ENCODE measurements at regions not wholly inside any gene's neighbourhood (a gene's known extent, or its start where the extent isn't known, plus 50 kb on each side); places are given as distances from the start of the nearest gene placed in this dataset.
A peak's percentile ranks its signal among the peaks of the same experiment; 100 is the strongest.

DNA sequence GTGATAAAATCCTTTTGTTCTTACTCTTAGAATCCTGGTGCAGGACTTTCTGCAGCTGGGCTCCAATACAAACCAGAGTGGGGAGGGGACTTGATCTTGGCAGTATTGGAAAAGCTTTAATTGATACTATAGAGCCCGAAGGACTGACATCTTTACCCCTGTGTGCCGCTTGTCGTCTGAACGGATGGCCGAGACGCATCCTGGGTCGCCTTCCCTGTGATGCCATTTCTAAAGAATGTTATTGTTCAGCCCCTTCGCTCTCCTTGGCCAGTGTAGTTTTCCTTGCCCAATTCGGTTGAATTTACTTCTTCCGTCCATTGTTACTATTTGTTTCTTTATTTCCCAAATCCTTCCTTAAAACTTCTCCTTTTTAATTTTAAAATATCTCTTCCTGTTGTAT lies 80.9 kb downstream of the CLDN34 start:
- DNase-seq, result peak; percentile 37

GRCh38 chrX:10048707-10049106 lies 81.5 kb downstream of the CLDN34 start:
- DNase-seq, result no peak

GRCh38 chrX:10049236-10049635 lies 82.1 kb downstream of the CLDN34 start:
- no peak for DNase-seq

DNA sequence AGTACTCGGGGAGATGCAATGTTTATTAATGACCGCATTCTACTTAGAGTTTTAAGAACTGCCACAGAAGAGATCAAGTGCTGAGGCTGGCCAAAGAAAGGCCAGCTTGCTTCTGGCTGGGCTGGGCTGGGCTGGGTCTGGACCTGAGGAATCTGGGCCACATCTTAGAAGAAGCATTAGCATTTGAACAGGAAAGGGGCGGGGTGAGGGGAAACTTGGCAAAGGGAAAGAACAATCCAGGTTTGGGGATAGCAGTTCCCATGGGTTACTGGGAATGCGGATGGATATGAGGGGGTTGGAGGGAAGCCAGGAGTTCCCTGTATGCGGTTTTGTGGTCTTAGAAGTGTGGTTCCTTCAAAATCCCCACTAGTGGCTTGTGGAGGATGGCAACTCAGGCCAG lies 83.3 kb downstream of the CLDN34 start:
- no peak for DNase-seq

DNA sequence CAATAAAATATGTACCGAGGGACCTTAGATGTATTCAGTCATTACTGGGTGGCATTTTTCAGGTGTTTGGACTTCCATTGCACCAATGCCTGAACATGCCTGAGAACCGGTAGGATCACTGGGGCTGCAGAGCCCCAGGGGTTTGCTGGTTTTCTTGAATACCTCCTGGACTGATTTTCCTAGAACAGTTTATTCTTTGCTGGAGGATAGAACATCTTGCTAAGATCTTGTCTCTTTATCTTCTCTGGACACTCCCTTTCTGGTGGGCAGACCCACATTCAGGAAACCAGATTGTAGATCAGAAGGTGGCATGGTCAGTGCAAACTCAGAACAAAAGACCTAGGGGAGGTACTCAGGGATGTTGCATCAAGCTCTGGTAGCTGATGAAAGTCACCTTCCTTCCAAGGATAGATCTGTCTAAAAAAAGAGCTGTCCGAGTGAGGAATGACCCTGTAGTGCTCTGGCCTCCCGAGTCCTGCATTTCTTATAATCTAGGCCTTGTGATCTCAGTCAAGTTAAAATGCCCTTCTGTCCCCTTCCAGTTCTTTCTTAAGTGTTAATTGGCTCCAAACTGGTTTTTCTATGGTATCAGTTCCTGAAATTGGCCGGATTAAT lies 84.8 kb downstream of the CLDN34 start:
- no peak for DNase-seq

GRCh38 chrX:10052906-10053625 lies 85.9 kb downstream of the CLDN34 start:
- no peak for DNase-seq

DNA sequence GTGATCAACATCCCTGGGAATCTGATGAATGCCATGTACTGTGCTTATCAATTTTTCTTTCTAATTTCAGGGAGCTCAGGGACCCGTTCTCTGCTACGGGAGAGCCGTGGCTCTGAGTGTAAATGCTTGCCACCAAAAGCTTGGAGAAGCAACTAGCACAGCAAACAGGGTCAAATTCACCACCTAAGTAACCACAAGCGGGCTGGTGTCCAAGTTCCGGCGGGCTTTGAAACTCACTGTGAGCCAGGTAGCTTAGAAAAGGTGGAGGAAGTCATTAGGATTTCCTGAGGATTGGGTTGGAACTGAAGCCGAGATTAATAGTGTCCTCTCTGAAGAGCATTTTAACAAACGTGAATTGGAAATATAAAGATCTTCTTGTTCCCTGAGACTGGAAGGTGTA lies 87.2 kb downstream of the CLDN34 start:
- DNase-seq, result no peak

DNA sequence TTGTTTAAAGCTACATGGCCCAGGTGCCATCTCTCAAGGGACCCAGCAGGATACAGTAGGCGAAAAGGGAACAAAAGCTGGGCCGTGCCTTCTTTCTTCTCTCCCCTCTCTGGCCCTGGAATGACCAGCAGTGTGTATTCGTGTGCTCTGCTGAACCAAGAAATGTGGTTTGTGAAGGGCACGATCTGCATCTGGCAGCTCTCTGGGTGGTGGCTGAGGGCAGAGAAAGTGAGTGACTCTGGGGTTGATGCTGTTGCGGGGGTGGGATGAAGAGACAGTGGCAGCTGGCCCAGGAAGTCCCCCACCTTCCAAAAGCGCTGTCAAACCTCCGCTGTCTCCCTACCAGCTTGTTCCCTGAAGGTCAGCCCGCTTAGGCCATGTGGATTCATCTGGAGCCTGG lies 88.3 kb downstream of the CLDN34 start:
- no peak for DNase-seq

GRCh38 chrX:10062352-10062751 lies 94.4 kb upstream of the CLCN4 start:
- no peak for DNase-seq

DNA sequence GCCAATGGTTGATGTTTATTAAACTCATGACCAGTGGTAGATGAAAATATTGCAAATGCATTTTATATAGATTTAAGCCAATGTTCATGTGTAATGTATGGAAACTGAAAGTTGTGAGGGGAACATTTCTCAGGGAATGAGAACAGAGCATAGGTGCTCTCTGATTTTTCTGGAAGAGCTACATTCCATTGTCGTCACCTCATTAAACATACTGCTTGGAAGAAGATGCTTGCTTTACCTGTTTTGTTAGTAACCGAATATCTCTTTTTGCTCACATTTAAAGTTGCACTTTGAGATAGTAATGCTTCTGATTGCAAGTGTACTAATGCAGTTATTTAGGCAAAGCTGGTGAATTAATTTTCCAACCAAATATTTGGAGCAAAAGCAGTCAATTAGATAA lies 93.8 kb upstream of the CLCN4 start:
- no peak for DNase-seq

- no peak for DNase-seq
These were observed 92.0 kb upstream of the CLCN4 start for GRCh38 chrX:10064736-10065135.

GRCh38 chrX:10070714-10071436 lies 85.9 kb upstream of the CLCN4 start:
- DNase-seq, result no peak

DNA sequence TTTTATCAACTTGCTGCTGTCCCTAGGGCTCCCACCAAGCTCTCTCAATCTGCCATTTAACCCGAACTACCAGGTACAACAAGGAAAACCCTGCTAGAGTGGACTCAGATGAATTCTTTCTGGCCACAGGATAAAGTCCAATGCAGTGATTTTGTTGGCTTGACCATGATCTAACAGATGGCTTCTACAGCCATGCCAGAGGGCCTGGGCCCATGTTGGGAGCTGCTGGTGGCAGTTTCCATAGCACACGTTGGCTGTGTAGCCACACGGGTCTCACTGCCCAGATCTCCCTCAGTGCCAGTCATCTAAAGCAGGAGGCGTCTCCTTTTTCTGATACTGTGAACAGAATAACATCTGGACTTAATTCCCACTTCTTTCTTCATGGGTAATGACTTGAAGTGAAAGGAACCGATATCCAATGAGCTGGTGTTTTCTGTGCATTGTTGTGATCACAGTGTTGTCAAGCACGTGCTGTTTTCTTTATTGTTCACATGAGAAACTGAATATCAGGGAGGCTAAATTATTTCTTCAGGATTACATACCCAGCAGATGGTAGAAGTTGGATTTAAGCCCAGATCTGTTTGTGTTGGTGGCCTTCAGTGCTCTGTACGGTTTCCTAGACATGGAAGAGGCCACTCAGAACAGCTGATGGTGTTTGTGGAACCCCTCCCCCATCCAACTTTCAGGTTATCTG lies 85.2 kb upstream of the CLCN4 start:
- peak; percentile 5 for DNase-seq

GRCh38 chrX:10072786-10073568 lies 83.8 kb upstream of the CLCN4 start:
- no peak for DNase-seq

- no peak for DNase-seq
These were observed 83.1 kb upstream of the CLCN4 start for GRCh38 chrX:10073671-10074070.

GRCh38 chrX:10074241-10074941 lies 82.4 kb upstream of the CLCN4 start:
- DNase-seq, result no peak

DNA sequence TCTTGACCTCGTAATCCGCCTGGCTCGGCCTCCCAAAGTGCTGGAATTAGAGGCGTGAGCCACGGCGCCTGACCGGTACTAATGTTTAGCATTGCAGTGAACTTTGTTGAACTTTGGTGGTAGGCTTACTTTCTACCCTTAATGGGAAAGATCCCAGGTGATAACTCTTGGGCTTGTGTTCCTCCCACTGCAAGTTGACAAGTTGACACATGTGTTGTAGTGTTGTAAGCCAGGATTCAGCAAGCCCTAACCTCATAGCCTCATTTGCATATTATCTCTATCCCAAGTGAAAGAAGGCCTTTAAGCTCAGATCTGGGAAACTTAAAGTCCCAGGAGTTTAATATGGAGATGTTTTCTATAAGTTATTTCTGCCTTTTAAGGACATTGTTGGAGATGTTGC lies 80.0 kb upstream of the CLCN4 start:
- no peak for DNase-seq

DNA sequence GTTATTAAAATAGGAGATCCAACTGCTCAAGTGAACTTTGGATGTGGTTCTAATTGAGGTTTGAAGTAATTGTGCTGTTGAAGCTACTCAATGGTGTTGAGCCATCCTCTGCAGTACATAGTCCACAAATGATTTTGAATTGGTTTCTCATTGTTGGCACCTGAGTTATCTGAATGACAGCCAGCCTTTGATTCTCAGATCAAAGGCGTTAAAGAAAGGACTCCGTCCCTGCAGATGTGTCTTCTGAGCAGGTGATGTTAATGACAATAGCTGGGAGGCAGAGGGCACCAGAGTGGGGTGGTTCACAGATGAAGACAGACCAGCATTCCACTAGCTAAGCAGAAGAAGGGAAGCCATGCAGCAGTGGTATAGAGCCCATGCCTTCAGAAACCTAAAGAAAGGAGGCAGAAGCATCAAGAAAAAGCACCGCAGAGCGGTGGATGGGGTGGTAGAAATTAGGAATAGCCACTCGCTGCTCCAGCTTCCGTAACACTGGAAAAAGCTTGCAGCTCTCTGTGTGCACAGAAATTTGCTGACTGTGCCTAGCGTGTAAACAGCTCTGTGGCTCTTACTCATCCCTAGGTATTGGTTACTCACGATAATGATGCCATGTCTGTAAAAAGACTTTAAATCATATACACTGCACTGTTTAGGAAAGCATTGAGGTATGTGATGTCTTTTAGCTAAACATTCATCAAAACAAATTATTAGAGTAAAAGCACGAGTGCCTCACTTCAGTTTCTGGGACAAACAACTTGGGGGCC lies 79.2 kb upstream of the CLCN4 start:
- no peak for DNase-seq

GRCh38 chrX:10078266-10078665 lies 78.5 kb upstream of the CLCN4 start:
- DNase-seq, result no peak

GRCh38 chrX:10079231-10079630 lies 77.5 kb upstream of the CLCN4 start:
- DNase-seq, result no peak

DNA sequence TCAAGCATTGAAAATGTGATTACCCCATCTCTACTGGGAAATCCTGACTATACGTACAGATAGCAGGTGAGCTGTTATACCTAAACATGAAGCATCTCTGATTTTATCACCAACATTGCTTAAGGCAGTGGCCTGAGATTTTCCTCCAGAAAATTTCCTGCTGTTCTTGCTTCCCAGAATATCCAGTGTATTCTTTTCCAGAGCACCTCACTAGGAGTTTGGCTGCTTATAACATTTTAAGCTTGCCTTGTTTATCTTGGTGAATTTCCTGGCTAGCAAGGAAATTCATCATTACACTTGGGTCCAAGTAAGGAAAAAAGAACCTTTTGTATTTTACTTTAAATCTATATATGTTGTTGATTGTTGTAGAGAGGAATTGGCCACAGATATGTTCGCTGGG lies 73.0 kb upstream of the CLCN4 start:
- no peak for DNase-seq
